ENCODE measurements at regions not wholly inside any gene's neighbourhood (a gene's known extent, or its start where the extent isn't known, plus 50 kb on each side); places are given as distances from the start of the nearest gene placed in this dataset.

DNA sequence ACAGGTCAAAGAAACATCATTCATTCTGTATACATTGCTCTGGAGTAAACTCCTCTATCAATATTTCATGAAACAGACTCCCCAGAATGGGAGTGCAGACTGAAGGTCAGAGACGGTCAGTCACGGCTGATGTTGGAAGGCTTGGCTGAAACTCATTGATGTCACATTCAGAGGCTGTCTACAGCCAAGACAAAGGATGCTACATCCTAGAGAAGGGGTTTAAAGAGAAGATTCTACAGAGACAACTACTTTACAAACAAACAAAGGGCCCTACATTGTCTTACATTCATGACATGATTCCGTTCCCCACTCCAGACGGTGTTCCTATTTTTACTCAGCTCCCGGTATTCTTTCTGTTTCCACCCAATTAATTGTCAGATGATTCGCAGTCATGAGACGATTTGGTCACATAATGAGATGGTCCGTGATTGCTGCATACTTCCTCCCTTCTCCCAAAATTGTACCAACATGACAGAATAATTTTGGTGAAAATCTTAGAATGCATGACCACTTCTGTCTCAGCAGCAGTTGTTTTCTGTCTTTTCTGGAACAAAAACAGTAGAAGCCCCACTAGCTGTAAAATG, 73.8 kb upstream of the VAV3 start:
- TF ChIP-seq, protein P1, sequence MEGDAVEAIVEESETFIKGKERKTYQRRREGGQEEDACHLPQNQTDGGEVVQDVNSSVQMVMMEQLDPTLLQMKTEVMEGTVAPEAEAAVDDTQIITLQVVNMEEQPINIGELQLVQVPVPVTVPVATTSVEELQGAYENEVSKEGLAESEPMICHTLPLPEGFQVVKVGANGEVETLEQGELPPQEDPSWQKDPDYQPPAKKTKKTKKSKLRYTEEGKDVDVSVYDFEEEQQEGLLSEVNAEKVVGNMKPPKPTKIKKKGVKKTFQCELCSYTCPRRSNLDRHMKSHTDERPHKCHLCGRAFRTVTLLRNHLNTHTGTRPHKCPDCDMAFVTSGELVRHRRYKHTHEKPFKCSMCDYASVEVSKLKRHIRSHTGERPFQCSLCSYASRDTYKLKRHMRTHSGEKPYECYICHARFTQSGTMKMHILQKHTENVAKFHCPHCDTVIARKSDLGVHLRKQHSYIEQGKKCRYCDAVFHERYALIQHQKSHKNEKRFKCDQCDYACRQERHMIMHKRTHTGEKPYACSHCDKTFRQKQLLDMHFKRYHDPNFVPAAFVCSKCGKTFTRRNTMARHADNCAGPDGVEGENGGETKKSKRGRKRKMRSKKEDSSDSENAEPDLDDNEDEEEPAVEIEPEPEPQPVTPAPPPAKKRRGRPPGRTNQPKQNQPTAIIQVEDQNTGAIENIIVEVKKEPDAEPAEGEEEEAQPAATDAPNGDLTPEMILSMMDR (IDR thresholded peaks at IDR 0.05): no peak
- no peak for TF ChIP-seq FOXK1 (CRISPR knock-in tag; IDR thresholded peaks at IDR 0.05)
- TF ChIP-seq CREM (CRISPR knock-in tag; IDR thresholded peaks at IDR 0.05): no peak
- no peak for TF ChIP-seq ELF4 (CRISPR knock-in tag; IDR thresholded peaks at IDR 0.05; ENCODE audit: low read depth)
- no peak for TF ChIP-seq ETV6 (CRISPR knock-in tag; IDR thresholded peaks at IDR 0.05)
- no peak for TF ChIP-seq TEAD4 (CRISPR knock-in tag; IDR thresholded peaks at IDR 0.05)
- TF ChIP-seq ZNF232 (CRISPR knock-in tag; IDR thresholded peaks at IDR 0.05): no peak
- no peak for TF ChIP-seq ESRRA (CRISPR knock-in tag; IDR thresholded peaks at IDR 0.05; ENCODE audit: borderline replicate concordance)
